ENCODE measurements at regions not wholly inside any gene's neighbourhood (a gene's known extent, or its start where the extent isn't known, plus 50 kb on each side); places are given as distances from the start of the nearest gene placed in this dataset.
"Not testable (repeated sequence)": the region's sequence is repeated elsewhere in the genome, so short reads cannot be mapped to it uniquely, and the experiment has no call there.

GRCh38 chr2:185567196-185567595 is 171.4 kb upstream of the FSIP2 start:
- DNase-seq (ENCODE audit: insufficient read length, low spot score) (no peak), FAIRE-seq (no peak)
- TF ChIP-seq PAX5 (IDR thresholded peaks at IDR 0.05; ENCODE audit: insufficient read depth, low read length, severe bottlenecking) (no peak), POLR2AphosphoS5 (IDR thresholded peaks at IDR 0.05; ENCODE audit: low read depth, low read length) (no peak), POLR2A (IDR thresholded peaks at IDR 0.05; ENCODE audit: low read depth, low read length) (no peak), TAF1 (IDR thresholded peaks at IDR 0.05; ENCODE audit: low read depth, low read length) (no peak), POU2F2 (IDR thresholded peaks at IDR 0.05; ENCODE audit: low read depth, low read length) (no peak)

GRCh38 chr2:185567940-185568339 is 170.7 kb upstream of the FSIP2 start:
- DNase-seq (ENCODE audit: insufficient read length, low spot score) = no peak
- FAIRE-seq = no peak
- no peak for TF ChIP-seq POLR2AphosphoS5 (IDR thresholded peaks at IDR 0.05; ENCODE audit: low read depth, low read length)
- TF ChIP-seq POU2F2 (IDR thresholded peaks at IDR 0.05; ENCODE audit: low read depth, low read length) = no peak
- no peak for TF ChIP-seq POLR2A (IDR thresholded peaks at IDR 0.05; ENCODE audit: low read depth, low read length)
- no peak for TF ChIP-seq PAX5 (IDR thresholded peaks at IDR 0.05; ENCODE audit: insufficient read depth, low read length, severe bottlenecking)
- TF ChIP-seq SPI1 (IDR thresholded peaks at IDR 0.05; ENCODE audit: low read depth, low read length) = no peak
- TF ChIP-seq TAF1 (IDR thresholded peaks at IDR 0.05; ENCODE audit: low read depth, low read length) = no peak

GRCh38 chr2:185578322-185578721 is 160.3 kb upstream of the FSIP2 start:
- TF ChIP-seq POLR2A (IDR thresholded peaks at IDR 0.05; ENCODE audit: low read depth, low read length) = no peak
- TF ChIP-seq POLR2AphosphoS5 (IDR thresholded peaks at IDR 0.05; ENCODE audit: low read depth, low read length) = no peak
- no peak for TF ChIP-seq PAX5 (IDR thresholded peaks at IDR 0.05; ENCODE audit: insufficient read depth, low read length, severe bottlenecking)
- no peak for TF ChIP-seq SPI1 (IDR thresholded peaks at IDR 0.05; ENCODE audit: low read depth, low read length)
- TF ChIP-seq POU2F2 (IDR thresholded peaks at IDR 0.05; ENCODE audit: low read depth, low read length) = no peak
- no peak for TF ChIP-seq TAF1 (IDR thresholded peaks at IDR 0.05; ENCODE audit: low read depth, low read length)
- DNase-seq (ENCODE audit: insufficient read length, low spot score) = no peak
- FAIRE-seq = no peak

- DNase-seq (ENCODE audit: insufficient read length, low spot score) (no peak), FAIRE-seq (no peak)
- TF ChIP-seq POLR2AphosphoS5 (IDR thresholded peaks at IDR 0.05; ENCODE audit: low read depth, low read length) (no peak), PAX5 (IDR thresholded peaks at IDR 0.05; ENCODE audit: insufficient read depth, low read length, severe bottlenecking) (no peak), POLR2A (IDR thresholded peaks at IDR 0.05; ENCODE audit: low read depth, low read length) (no peak), SPI1 (IDR thresholded peaks at IDR 0.05; ENCODE audit: low read depth, low read length) (no peak), POU2F2 (IDR thresholded peaks at IDR 0.05; ENCODE audit: low read depth, low read length) (no peak), TAF1 (IDR thresholded peaks at IDR 0.05; ENCODE audit: low read depth, low read length) (no peak)
Observed at GRCh38 chr2:185583058-185583816, 155.4 kb upstream of the FSIP2 start.

GRCh38 chr2:185585165-185585564 is 153.4 kb upstream of the FSIP2 start:
- DNase-seq (ENCODE audit: insufficient read length, low spot score); FAIRE-seq: not testable (repeated sequence)

GRCh38 chr2:185591276-185591675 is 147.3 kb upstream of the FSIP2 start:
- FAIRE-seq = not testable (repeated sequence)

GRCh38 chr2:185607945-185608344 is 130.7 kb upstream of the FSIP2 start:
- FAIRE-seq (no peak), DNase-seq (ENCODE audit: insufficient read length, low spot score) (no peak)
- TF ChIP-seq POLR2A (IDR thresholded peaks at IDR 0.05; ENCODE audit: low read depth, low read length) (no peak), TAF1 (IDR thresholded peaks at IDR 0.05; ENCODE audit: low read depth, low read length) (no peak), POU2F2 (IDR thresholded peaks at IDR 0.05; ENCODE audit: low read depth, low read length) (no peak), POLR2AphosphoS5 (IDR thresholded peaks at IDR 0.05; ENCODE audit: low read depth, low read length) (no peak)

More at GRCh38 chr2:185591276-185591675, 147.3 kb upstream of the FSIP2 start:
- not testable (repeated sequence) for DNase-seq (ENCODE audit: insufficient read length, low spot score)

- no peak for TF ChIP-seq POU2F2 (IDR thresholded peaks at IDR 0.05; ENCODE audit: low read depth, low read length)
- TF ChIP-seq PAX5 (IDR thresholded peaks at IDR 0.05; ENCODE audit: insufficient read depth, low read length, severe bottlenecking) = no peak
- no peak for TF ChIP-seq POLR2AphosphoS5 (IDR thresholded peaks at IDR 0.05; ENCODE audit: low read depth, low read length)
- FAIRE-seq (no peak), DNase-seq (ENCODE audit: insufficient read length, low spot score) (no peak)
Observed at GRCh38 chr2:185608799-185609198, 129.8 kb upstream of the FSIP2 start.

- no peak for FAIRE-seq
- DNase-seq (ENCODE audit: insufficient read length, low spot score) = no peak
- TF ChIP-seq POLR2AphosphoS5 (IDR thresholded peaks at IDR 0.05; ENCODE audit: low read depth, low read length) (no peak), PAX5 (IDR thresholded peaks at IDR 0.05; ENCODE audit: insufficient read depth, low read length, severe bottlenecking) (no peak), TAF1 (IDR thresholded peaks at IDR 0.05; ENCODE audit: low read depth, low read length) (no peak), POLR2A (IDR thresholded peaks at IDR 0.05; ENCODE audit: low read depth, low read length) (no peak), SPI1 (IDR thresholded peaks at IDR 0.05; ENCODE audit: low read depth, low read length) (no peak), POU2F2 (IDR thresholded peaks at IDR 0.05; ENCODE audit: low read depth, low read length) (no peak)
Observed at GRCh38 chr2:185610301-185610700, 128.3 kb upstream of the FSIP2 start.

GRCh38 chr2:185618625-185619024 is 120.0 kb upstream of the FSIP2 start:
- no peak for DNase-seq (ENCODE audit: insufficient read length, low spot score)
- FAIRE-seq = no peak
- TF ChIP-seq PAX5 (IDR thresholded peaks at IDR 0.05; ENCODE audit: insufficient read depth, low read length, severe bottlenecking) (no peak), TAF1 (IDR thresholded peaks at IDR 0.05; ENCODE audit: low read depth, low read length) (no peak), SPI1 (IDR thresholded peaks at IDR 0.05; ENCODE audit: low read depth, low read length) (no peak), POLR2A (IDR thresholded peaks at IDR 0.05; ENCODE audit: low read depth, low read length) (no peak), POLR2AphosphoS5 (IDR thresholded peaks at IDR 0.05; ENCODE audit: low read depth, low read length) (no peak), POU2F2 (IDR thresholded peaks at IDR 0.05; ENCODE audit: low read depth, low read length) (no peak)

Measured in GM12891 (cell line).